ENCODE measurements at regions not wholly inside any gene's neighbourhood (a gene's known extent, or its start where the extent isn't known, plus 50 kb on each side); places are given as distances from the start of the nearest gene placed in this dataset.

GRCh38 chr5:167820101-167820990 lies 471.1 kb upstream of the WWC1 start:
- H3K4me1 ChIP-seq (ENCODE audit: insufficient read depth, low read length) = no peaks in the 10 kb centered on the region
- in situ Hi-C loops (cut with HindIII; ENCODE audit: extremely low pct_ligation_motif_present, low pct_unique_long_range_greater_than_20kb) = no loop called here
- ChIA-PET CTCF (ENCODE audit: low intra/inter-chr PET ratio, low total read pairs) (no interaction called here), POLR2A (no interaction called here)
- TF ChIP-seq, protein P1, sequence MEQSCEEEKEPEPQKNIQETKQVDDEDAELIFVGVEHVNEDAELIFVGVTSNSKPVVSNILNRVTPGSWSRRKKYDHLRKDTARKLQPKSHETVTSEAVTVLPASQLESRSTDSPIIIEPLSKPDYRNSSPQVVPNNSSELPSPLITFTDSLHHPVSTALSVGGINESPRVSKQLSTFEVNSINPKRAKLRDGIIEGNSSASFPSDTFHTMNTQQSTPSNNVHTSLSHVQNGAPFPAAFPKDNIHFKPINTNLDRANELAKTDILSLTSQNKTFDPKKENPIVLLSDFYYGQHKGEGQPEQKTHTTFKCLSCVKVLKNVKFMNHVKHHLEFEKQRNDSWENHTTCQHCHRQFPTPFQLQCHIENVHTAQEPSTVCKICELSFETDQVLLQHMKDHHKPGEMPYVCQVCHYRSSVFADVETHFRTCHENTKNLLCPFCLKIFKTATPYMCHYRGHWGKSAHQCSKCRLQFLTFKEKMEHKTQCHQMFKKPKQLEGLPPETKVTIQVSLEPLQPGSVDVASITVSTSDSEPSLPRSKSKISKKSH (CRISPR knock-in tag; IDR thresholded peaks at IDR 0.05; ENCODE audit: borderline replicate concordance) = no peak
- TF ChIP-seq ZBTB7B (CRISPR knock-in tag; IDR thresholded peaks at IDR 0.05) (no peak), JUND (CRISPR knock-in tag; IDR thresholded peaks at IDR 0.05) (no peak)
- TF ChIP-seq, protein P2, sequence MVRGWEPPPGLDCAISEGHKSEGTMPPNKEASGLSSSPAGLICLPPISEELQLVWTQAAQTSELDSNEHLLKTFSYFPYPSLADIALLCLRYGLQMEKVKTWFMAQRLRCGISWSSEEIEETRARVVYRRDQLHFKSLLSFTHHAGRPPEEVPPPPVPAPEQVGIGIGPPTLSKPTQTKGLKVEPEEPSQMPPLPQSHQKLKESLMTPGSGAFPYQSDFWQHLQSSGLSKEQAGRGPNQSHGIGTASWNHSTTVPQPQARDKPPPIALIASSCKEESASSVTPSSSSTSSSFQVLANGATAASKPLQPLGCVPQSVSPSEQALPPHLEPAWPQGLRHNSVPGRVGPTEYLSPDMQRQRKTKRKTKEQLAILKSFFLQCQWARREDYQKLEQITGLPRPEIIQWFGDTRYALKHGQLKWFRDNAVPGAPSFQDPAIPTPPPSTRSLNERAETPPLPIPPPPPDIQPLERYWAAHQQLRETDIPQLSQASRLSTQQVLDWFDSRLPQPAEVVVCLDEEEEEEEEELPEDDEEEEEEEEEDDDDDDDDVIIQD (CRISPR knock-in tag; IDR thresholded peaks at IDR 0.05; ENCODE audit: low read depth) = no peak
- no peak overlapping the region for H3K27ac ChIP-seq (ENCODE audit: extremely low read length, insufficient read depth, low read length)
- no peak overlapping the region for H2AFZ ChIP-seq (ENCODE audit: low read length)
- no peak overlapping the region for H3K4me3 ChIP-seq (replicated peaks in 1 of 3; ENCODE audit: insufficient read depth in 1 of 3, low read depth in 2 of 3, low read length in 3 of 3)
- 36% methylated on average over 12 of the region's 12 CpGs for WGBS (ENCODE audit: low lambda C conversion rate)
- H3K9me3 ChIP-seq (ENCODE audit: low read length) = no peaks in the 10 kb centered on the region
- no peaks in the 10 kb centered on the region for H4K20me1 ChIP-seq (ENCODE audit: insufficient read depth, low read length)
- ATAC-seq (no peak), DNase-seq (ENCODE audit: low spot score) (no peak), FAIRE-seq (no peak)
- no peak overlapping the region for H3K4me2 ChIP-seq (ENCODE audit: low read depth, low read length)
- no TSS peak for BruUV-seq (replicated peaks)
- no peaks in the 10 kb centered on the region for H3K27me3 ChIP-seq (ENCODE audit: control insufficient read depth in 1 of 2, insufficient read depth in 2 of 2, low read length in 2 of 2)
- H3K79me2 ChIP-seq (ENCODE audit: insufficient read depth, low read length) = no peaks in the 10 kb centered on the region
- H3K36me3 ChIP-seq (replicated peaks in 1 of 2; ENCODE audit: control insufficient read depth in 1 of 2, insufficient read depth in 2 of 2, low read length in 2 of 2) = no peaks in the 10 kb centered on the region
- no peak overlapping the region for H3K9ac ChIP-seq (ENCODE audit: insufficient read depth, low read depth, low read length)
- intact Hi-C loops (cut with micrococcal nuclease; ENCODE audit: unreplicated experiment) = no loop called here
